GM19455 (cell line): ENCODE measurements at regions not wholly inside any gene's neighbourhood (a gene's known extent, or its start where the extent isn't known, plus 50 kb on each side); places are given as distances from the start of the nearest gene placed in this dataset.

Experiments used
- ATAC-seq: cut with Tn5 transposase; IDR thresholded peaks from one replicate; pipeline ENCODE4 v1.9.1; 2021; ENCODE audit not compliant: unreplicated experiment

- no peak for ATAC-seq
These were observed 403.0 kb upstream of the RBMS3 start for GRCh38 chr3:28877912-28878311.

- no peak for ATAC-seq
These were observed 390.5 kb upstream of the RBMS3 start for GRCh38 chr3:28890373-28890772.

- ATAC-seq = no peak
These were observed 389.4 kb upstream of the RBMS3 start for GRCh38 chr3:28891485-28891884.

- no peak for ATAC-seq
These were observed 380.6 kb upstream of the RBMS3 start for GRCh38 chr3:28900301-28900700.

GRCh38 chr3:28901018-28901417 lies 379.9 kb upstream of the RBMS3 start:
- ATAC-seq = no peak

GRCh38 chr3:28903171-28903601 lies 377.7 kb upstream of the RBMS3 start:
- no peak for ATAC-seq

- no peak for ATAC-seq
These were observed 375.1 kb upstream of the RBMS3 start for GRCh38 chr3:28905798-28906197.

GRCh38 chr3:28906561-28907310 lies 374.1 kb upstream of the RBMS3 start:
- no peak for ATAC-seq

- ATAC-seq = no peak
These were observed 373.3 kb upstream of the RBMS3 start for GRCh38 chr3:28907616-28908015.

GRCh38 chr3:28912120-28912885 lies 368.6 kb upstream of the RBMS3 start:
- no peak for ATAC-seq

- ATAC-seq = no peak
These were observed 364.9 kb upstream of the RBMS3 start for GRCh38 chr3:28915741-28916500.

- ATAC-seq = peak; percentile 92
These were observed 364.0 kb upstream of the RBMS3 start for GRCh38 chr3:28916713-28917499.

- no peak for ATAC-seq
These were observed 362.9 kb upstream of the RBMS3 start for GRCh38 chr3:28917895-28918475.

- no peak for ATAC-seq
These were observed 358.5 kb upstream of the RBMS3 start for GRCh38 chr3:28922376-28922775.

- ATAC-seq = no peak
These were observed 356.9 kb upstream of the RBMS3 start for GRCh38 chr3:28923994-28924393.

- ATAC-seq = no peak
These were observed 356.0 kb upstream of the RBMS3 start for GRCh38 chr3:28924744-28925360.

- no peak for ATAC-seq
These were observed 347.5 kb upstream of the RBMS3 start for GRCh38 chr3:28933337-28933736.

GRCh38 chr3:28934126-28934813 lies 346.6 kb upstream of the RBMS3 start:
- ATAC-seq = no peak

GRCh38 chr3:28935146-28935545 lies 345.7 kb upstream of the RBMS3 start:
- ATAC-seq = no peak
